ENCODE measurements at regions not wholly inside any gene's neighbourhood (a gene's known extent, or its start where the extent isn't known, plus 50 kb on each side); places are given as distances from the start of the nearest gene placed in this dataset.

GRCh38 chr12:30251546-30251945 lies 444.1 kb downstream of the IPO8 start:
- no peaks in the 10 kb centered on the region for H3K9me3 ChIP-seq (replicated peaks)
- no peaks in the 10 kb centered on the region for H3K36me3 ChIP-seq
- H3K4me3 ChIP-seq = no peak overlapping the region
- DNase-seq = no peak
- intact Hi-C loops (cut with micrococcal nuclease) = no loop called here
- TF ChIP-seq CTCF (IDR thresholded peaks at IDR 0.05; ENCODE audit: borderline replicate concordance) = no peak
- H3K27ac ChIP-seq (replicated peaks) = no peak overlapping the region
- H3K4me1 ChIP-seq = no peaks in the 10 kb centered on the region
- H3K27me3 ChIP-seq (ENCODE audit: low read depth) = no peaks in the 10 kb centered on the region

- Histone ChIP-seq H3K36me3 (no peaks in the 10 kb centered on the region), H3K4me1 (no peaks in the 10 kb centered on the region), H3K27ac (replicated peaks) (no peak overlapping the region), H3K4me3 (no peak overlapping the region), H3K27me3 (ENCODE audit: low read depth) (peaks cover 9% of the 10 kb centered on the region), H3K9me3 (replicated peaks) (no peaks in the 10 kb centered on the region)
- no peak for TF ChIP-seq CTCF (IDR thresholded peaks at IDR 0.05; ENCODE audit: borderline replicate concordance)
- DNase-seq = no peak
- intact Hi-C loops (cut with micrococcal nuclease) = no loop called here
Measured at GRCh38 chr12:30243426-30243825, 452.2 kb downstream of the IPO8 start.

DNA sequence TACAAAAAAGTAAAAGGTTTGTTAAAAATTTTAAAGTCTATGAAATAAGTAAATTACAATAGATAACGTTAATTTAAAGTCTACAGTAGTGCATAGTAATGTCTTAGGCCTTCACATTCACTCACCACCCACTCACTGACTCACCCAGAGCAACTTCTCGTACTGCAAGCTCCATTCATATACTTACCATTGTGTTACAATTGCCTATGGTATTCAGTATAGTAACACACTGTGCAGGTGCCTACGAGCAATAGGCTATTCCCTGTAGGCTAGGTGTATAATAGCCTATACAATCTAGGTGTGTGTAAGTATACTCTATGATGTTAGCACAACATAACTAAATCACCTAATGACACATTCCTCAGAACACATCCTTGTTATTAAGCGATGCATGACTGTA lies 435.3 kb upstream of the TMTC1 start:
- Histone ChIP-seq H3K4me1 (no peaks in the 10 kb centered on the region), H3K36me3 (no peaks in the 10 kb centered on the region), H3K4me3 (no peak overlapping the region), H3K27ac (replicated peaks) (no peak overlapping the region), H3K27me3 (ENCODE audit: low read depth) (no peaks in the 10 kb centered on the region), H3K9me3 (replicated peaks) (no peaks in the 10 kb centered on the region)
- TF ChIP-seq CTCF (IDR thresholded peaks at IDR 0.05; ENCODE audit: borderline replicate concordance) = no peak
- DNase-seq = no peak
- intact Hi-C loops (cut with micrococcal nuclease) = no loop called here

DNA sequence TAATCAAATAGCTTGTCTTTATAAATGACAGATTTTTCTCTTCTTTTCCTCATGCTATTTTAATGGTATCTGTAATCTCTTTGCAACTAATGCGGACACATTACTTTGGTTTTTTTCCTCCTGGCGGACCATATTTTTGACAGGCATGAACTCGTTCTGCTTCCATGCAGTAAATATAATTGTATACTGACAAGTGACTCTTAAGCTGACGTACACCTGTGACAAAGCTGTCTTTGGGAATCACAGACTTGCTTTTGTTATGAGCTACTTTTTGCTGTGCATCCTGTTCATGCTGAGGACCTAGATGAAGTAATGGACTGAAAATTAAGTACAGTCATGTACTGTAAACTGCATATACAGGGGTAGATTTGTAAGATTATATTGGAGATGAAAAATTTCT lies 434.3 kb upstream of the TMTC1 start:
- DNase-seq = no peak
- no peaks in the 10 kb centered on the region for H3K27me3 ChIP-seq (ENCODE audit: low read depth)
- no peak overlapping the region for H3K4me3 ChIP-seq
- H3K9me3 ChIP-seq (replicated peaks) = no peaks in the 10 kb centered on the region
- no peaks in the 10 kb centered on the region for H3K36me3 ChIP-seq
- no peaks in the 10 kb centered on the region for H3K4me1 ChIP-seq
- no peak for TF ChIP-seq CTCF (IDR thresholded peaks at IDR 0.05; ENCODE audit: borderline replicate concordance)
- H3K27ac ChIP-seq (replicated peaks) = no peak overlapping the region
- intact Hi-C loops (cut with micrococcal nuclease) = no loop called here

GRCh38 chr12:30213166-30213565 lies 429.4 kb upstream of the TMTC1 start:
- H3K9me3 ChIP-seq (replicated peaks) = no peaks in the 10 kb centered on the region
- H3K27ac ChIP-seq (replicated peaks) = no peak overlapping the region
- H3K36me3 ChIP-seq = no peaks in the 10 kb centered on the region
- no peak for DNase-seq
- H3K4me1 ChIP-seq = no peaks in the 10 kb centered on the region
- TF ChIP-seq CTCF (IDR thresholded peaks at IDR 0.05; ENCODE audit: borderline replicate concordance) = no peak
- no peaks in the 10 kb centered on the region for H3K27me3 ChIP-seq (ENCODE audit: low read depth)
- intact Hi-C loops (cut with micrococcal nuclease) = no loop called here
- no peak overlapping the region for H3K4me3 ChIP-seq

- no peak overlapping the region for H3K4me3 ChIP-seq
Measured at GRCh38 chr12:30211743-30212142, 428.0 kb upstream of the TMTC1 start.

More at GRCh38 chr12:30211743-30212142, 428.0 kb upstream of the TMTC1 start:
- Histone ChIP-seq H3K27ac (replicated peaks) (no peak overlapping the region), H3K4me1 (no peaks in the 10 kb centered on the region), H3K36me3 (no peaks in the 10 kb centered on the region), H3K27me3 (ENCODE audit: low read depth) (peaks cover under 1% of the 10 kb centered on the region), H3K9me3 (replicated peaks) (no peaks in the 10 kb centered on the region)
- intact Hi-C loops (cut with micrococcal nuclease) = no loop called here
- TF ChIP-seq CTCF (IDR thresholded peaks at IDR 0.05; ENCODE audit: borderline replicate concordance) = no peak
- no peak for DNase-seq
